ENCODE measurements at regions not wholly inside any gene's neighbourhood (a gene's known extent, or its start where the extent isn't known, plus 50 kb on each side); places are given as distances from the start of the nearest gene placed in this dataset.

DNA sequence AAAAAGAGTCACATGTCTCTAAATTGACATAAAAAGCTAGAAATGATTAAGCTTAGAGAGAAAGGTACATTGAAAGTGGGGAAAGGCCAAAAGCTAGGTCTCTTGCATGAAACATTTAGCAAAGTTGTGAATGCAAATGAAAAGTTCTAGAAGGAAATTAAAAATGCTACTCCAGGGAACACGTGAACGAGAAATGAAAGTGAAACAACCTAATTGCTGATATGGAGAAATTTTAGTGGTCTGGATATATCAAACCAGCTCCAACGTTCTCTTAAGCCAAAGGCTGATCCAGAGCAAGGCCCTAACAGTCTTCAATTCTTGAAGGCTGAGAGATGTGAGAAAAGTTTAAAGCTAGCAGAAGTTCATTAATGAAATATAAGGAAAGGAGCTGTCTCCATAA lies 419.8 kb downstream of the SLITRK6 start:
- no peak for DNase-seq (ENCODE audit: low read depth)

GRCh38 chr13:85377783-85378182 lies 421.4 kb downstream of the SLITRK6 start:
- DNase-seq (ENCODE audit: low read depth) = no peak

- DNase-seq (ENCODE audit: low read depth) = no peak
Observed at GRCh38 chr13:85373322-85373721, 425.9 kb downstream of the SLITRK6 start.

GRCh38 chr13:85371254-85371653 lies 428.0 kb downstream of the SLITRK6 start:
- no peak for DNase-seq (ENCODE audit: low read depth)

- DNase-seq (ENCODE audit: low read depth) = no peak
Observed at GRCh38 chr13:85368686-85369085, 430.5 kb downstream of the SLITRK6 start.

GRCh38 chr13:85367887-85368286 lies 431.3 kb downstream of the SLITRK6 start:
- no peak for DNase-seq (ENCODE audit: low read depth)

GRCh38 chr13:85366759-85367417 lies 432.3 kb downstream of the SLITRK6 start:
- no peak for DNase-seq (ENCODE audit: low read depth)

- no peak for DNase-seq (ENCODE audit: low read depth)
Observed at GRCh38 chr13:85363504-85363903, 435.7 kb downstream of the SLITRK6 start.

- DNase-seq (ENCODE audit: low read depth) = no peak
Observed at GRCh38 chr13:85362980-85363379, 436.2 kb downstream of the SLITRK6 start.

DNA sequence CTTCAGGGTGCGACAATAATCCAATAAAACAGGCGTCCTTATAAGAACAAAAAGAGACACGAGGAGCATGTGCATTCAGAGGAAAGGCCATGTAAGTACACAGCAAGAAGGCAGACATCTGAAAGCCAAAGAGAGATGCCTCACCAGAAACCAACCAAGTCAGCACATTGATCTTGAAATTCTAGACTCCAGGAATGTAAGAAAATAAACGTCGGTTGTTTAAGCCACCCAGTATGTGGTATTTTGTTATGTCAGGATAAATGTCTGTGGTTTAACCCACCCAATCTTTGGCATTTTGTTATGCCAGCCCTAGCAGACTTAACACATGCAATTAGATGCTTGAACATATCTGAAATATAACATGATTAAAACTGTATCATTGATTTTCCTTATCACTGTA lies 452.0 kb downstream of the SLITRK6 start:
- no peak for DNase-seq (ENCODE audit: low read depth)

DNA sequence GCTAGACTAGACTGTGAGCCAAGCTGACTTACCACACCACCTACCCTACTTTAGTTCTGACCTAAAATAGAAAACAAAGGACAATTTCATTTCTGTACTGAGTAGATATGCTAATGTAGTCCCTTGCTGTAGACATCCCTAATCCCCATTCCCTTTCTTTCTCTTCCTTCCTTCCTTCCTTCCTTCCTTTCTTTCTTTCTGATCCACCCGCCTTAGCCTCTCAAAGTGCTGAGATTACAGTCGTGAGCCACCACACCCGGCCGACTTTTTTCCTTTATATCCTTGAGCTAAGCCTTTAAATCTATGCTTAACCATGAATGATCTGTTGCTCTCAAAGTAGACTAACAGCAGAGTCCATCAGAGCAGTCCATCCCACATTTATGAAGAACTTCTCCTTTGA lies 465.0 kb downstream of the SLITRK6 start:
- no peak for DNase-seq (ENCODE audit: low read depth)

- DNase-seq (ENCODE audit: low read depth) = no peak
Observed at GRCh38 chr13:85333506-85334020, 465.7 kb downstream of the SLITRK6 start.

GRCh38 chr13:85332615-85333014 lies 466.6 kb downstream of the SLITRK6 start:
- DNase-seq (ENCODE audit: low read depth) = no peak

DNA sequence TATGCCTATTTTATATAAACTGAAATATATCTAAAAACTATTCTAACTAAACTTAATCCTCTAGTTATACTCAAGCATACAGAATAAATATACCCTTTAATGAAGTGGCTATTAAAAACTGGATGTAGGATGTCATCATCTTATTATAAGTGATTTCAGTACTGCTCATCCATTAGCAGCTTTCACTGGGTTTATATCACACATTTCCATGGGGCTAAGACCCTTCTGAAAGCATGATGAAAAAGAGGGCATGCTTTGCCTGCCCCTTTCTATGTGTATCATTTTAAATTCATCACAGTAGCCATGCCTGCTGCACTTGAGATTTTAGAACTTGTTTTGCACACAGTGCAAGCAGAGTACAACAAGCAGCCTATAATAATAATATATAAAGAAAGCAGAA lies 477.5 kb downstream of the SLITRK6 start:
- no peak for DNase-seq (ENCODE audit: low read depth)

- no peak for DNase-seq (ENCODE audit: low read depth)
Observed at GRCh38 chr13:85317781-85318180, 481.4 kb downstream of the SLITRK6 start.

DNA sequence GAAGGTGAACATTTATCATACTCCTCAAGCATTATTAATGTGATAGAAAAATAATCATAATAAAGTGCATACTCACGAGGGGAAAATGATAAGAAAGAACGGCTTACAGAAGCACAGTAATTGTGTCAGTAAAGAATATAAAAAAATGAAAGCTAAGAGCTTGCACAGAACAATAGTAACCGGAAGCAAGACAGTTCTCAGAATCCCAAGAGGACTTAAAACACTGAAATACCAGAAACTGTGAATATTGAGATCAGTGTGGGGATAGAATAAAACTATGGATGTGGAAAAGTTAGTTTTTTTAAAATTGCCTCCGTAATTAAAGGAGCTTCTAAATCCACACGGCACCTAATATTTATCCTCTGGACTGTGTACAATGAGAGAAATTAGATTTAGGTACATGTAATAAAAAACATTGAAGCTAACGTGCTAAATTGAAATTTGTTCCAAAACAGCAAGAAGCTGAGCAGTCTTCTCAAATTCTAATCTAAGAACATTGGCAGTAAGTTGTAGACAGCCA lies 482.7 kb downstream of the SLITRK6 start:
- no peak for DNase-seq (ENCODE audit: low read depth)

GRCh38 chr13:85314686-85315085 lies 484.5 kb downstream of the SLITRK6 start:
- DNase-seq (ENCODE audit: low read depth) = no peak

DNA sequence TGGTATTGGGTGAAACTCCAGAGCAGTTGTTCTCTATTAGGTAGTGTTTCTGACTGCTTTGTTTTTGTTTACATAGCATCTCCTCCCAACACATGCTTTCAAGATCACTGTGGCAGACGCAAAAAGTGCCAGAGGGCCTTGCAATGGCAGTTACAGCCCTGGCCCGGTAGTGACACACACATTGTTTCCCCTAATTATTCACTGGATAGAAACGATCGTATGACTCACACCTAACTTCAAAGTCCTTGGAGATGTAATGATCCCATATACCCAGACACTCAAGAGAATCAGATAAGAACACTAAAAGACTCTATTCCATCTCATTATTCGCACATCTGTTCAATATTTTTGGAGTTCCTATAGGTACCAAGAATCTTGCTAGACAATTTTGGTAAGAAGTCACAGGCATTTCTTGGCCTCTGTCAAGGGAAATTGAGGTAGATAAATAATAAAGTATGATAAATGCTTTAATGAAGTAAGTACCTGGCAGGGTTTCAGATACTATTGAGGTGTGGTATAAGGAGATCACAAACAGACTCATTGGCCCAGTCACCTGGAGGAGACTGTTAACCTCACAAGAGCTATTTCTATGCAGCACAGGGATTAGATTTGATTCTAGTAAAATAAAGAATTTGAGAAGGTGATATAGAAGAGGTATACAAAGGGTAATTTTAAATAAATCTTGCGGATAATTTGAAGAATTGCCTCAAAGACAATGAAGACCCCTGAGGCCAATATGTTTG lies 485.3 kb downstream of the SLITRK6 start:
- no peak for DNase-seq (ENCODE audit: low read depth)

DNA sequence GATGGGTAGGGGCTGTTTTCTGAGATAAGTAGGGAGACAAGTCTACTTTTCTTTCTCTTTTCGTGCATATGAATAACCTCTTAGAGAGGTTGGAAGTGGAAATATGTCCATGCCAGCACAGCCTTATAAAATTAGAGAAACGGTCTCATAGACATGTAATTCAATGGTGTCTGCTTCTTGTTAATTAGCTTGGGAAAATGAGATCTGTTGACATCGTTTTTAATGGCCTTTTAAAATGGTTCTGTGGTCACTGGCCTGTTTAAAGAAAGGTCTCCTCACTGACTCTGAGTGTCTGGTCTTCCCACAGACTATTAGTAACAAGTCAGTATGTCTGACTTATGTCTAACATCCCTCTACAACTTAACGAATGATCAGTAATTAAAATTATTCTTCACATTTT lies 487.1 kb downstream of the SLITRK6 start:
- DNase-seq (ENCODE audit: low read depth) = no peak

- DNase-seq (ENCODE audit: low read depth) = no peak
Observed at GRCh38 chr13:85303630-85304029, 495.6 kb downstream of the SLITRK6 start.

GRCh38 chr13:85298387-85298924 lies 500.8 kb downstream of the SLITRK6 start:
- DNase-seq (ENCODE audit: low read depth) = no peak

- no peak for DNase-seq (ENCODE audit: low read depth)
Observed at GRCh38 chr13:85288698-85289097, 510.5 kb downstream of the SLITRK6 start.

DNA sequence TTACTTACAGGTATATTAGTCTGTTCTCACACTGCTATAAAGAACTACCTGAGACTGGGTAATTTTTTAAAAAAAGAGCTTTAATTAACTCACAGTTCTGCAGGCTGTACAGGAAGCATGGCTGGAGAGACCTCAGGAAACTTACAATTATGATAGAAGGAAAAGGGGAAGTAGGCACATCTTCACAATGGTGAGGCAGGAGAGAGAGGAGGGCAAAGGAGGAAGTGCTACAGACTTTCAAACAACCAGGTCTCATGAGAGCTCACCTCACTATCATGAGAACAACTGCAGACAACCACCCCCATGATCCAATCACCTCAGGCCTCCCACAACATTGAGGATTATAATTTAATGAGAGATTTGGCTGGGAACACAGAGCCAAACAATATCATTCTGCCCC lies 511.7 kb downstream of the SLITRK6 start:
- no peak for DNase-seq (ENCODE audit: low read depth)
